DMS53 treated with DMSO at 0.1 percent for 48 hours (cell line): ENCODE measurements at regions not wholly inside any gene's neighbourhood (a gene's known extent, or its start where the extent isn't known, plus 50 kb on each side); places are given as distances from the start of the nearest gene placed in this dataset.

Experiments
- DNase-seq: peaks from one replicate; lab custom pipeline; 2025; ENCODE audit not compliant: unreplicated experiment; lab: John Stamatoyannopoulos, UW

DNA sequence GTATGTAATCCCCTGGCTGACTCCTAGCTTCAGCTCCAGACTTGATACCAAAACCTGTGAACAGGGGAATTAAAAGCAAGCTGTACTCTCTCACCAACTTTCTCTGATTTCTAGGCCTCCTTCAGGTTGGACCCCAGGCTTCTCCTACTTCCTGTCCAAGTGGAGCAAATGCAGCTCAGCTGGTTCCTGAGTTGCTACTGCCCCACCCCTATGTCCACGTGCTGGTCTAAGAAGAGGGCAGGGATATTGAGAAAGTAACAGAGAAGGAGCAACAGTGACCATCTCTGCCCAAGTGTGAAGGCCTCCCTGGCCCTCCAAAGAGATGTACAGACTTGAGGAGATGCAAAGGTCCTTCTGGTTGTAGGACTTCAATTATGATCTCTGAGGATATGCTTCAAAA is 188.3 kb upstream of the MCHR2 start:
- DNase-seq, result no peak

DNA sequence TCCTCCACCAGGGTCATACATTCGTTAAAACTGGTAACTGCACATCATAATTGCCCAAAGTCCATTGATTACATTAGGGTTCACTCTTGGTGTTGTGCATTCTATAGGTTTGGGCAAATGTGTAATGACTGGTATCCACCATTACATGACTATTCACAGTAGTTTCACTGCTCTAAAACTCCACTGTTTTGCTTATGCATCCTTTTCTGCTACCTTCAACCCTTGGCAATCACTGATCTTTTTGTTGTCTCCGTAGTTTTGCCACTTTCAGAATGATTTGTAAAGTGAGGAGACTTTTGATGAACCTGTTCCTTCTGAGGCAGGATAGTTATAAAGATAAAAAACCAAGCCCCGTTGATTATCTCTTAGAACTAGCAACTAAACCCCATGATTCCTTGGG is 187.3 kb upstream of the MCHR2 start:
- no peak for DNase-seq

DNA sequence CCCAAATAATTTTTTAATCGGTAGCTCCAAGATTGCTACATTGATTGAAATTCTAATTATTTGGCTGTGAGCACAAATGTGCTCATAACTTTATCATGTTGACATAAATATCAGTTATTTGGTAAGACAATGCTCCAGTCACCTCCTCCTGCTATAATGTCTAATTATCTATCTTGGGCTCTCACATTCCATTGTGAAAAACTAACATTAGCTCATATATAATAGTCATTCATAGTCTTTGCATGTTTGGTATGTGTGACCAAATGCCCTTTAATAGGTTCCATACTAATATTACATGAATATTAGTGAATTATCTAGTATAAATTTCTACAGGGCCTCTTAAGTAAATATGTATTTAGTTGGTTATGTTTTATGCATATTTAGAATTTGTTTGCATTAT is 185.6 kb upstream of the MCHR2 start:
- no peak for DNase-seq

DNA sequence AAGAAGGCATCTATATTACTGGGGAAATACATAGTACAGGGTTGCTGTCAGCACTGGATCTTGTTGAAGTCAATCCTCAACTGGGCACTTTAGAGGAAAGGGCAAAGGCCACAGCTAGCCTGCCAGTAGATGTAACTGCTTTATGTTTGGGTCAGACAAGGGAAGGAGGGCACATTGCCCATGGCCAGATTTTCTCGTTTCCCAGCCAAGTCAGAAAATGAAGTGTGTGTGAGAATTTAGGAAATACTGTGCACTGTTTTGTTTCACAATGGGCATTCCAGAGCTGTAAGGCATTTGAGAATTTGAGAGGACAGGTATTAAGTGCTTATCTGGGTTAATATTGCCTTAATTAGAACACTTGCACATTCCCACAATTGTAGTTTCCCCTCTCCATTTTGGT is 183.9 kb upstream of the MCHR2 start:
- DNase-seq, result no peak

DNA sequence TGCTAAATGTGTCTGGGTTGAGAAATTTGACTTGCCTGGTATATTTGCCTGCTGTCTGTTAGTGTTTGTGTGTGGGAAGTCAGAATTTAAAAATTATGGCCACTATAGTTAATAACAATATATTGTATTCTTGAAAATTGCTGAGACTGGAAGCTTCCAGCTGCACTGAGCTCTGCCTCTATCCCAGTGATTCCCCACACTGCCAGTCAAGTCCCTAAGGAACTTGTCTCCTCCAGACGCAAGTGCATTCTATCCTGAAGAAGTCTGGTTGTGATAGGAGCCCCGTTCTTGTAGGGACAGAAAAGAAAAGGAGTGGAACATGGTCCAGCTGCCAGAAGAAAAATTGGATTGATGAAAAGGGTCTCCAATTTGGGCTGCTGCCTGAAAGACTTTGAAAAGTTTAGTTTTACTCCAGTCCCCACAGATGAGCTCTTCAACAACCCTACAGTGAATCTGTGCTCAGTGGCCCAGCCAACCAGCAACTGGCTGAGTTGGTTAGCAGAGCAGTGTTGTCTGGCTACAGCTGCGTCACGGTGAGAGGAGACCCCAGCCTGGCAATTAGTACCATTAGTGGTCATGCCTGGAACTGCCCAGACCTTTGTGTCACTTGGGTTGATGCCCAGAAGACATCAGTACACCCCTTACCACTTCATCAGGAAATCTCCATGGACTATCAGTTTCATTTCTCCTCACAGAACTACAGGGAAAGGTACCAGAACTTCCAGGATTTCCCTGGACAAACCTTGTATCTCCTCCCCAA is 183.1 kb upstream of the MCHR2 start:
- no peak for DNase-seq

DNA sequence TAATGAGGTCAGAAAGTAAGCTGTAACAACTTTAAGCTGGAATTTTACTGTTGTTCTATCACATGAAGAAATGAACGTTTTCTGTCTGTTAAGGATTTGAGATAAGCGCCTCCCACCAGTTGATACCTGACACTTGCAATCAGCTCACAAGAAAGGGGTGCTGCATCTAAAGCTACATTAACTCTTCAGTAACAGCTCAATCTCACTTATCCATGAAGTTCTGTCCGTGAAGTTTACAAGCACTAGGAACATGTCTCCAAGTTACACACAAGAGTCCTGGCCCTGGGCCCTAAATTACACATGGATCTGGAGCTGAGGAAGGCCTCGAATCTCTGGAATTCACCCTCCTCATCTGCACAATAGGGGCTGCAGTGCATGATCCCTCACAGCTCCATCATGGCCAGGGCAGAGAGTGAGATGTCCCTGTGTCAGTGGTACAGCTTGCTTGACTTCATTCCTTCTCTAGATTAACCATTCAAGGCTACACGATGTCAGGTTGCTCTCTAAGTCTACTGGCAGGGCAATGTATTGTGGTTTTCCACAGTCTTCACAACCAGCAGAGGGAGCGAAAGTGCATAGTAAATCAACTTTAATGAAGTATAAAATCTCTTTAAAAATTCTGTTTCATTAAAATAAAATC is 182.4 kb upstream of the MCHR2 start:
- DNase-seq, result no peak

DNA sequence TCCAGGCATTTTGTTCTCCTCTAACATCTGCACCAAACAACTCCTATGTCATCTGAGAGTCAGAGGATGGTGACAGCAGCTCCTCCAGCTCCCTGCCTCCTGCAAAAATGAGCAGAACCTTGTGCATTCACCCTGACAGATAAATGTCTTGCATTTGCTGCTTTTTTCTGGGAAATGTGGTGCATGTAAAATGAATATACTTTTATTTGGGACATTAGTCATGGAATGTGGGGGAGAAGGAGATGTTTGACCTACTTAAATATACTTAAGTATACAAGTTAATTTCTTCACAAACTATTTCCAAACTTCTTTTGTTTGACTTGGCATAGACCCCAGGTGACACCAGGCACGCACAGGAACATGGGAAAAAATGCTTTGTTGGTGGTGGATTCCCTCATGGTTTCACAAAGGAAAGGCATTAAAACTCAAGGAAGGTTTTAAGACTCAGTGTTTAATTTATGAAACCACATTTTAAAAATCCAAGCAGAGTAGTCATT is 181.8 kb upstream of the MCHR2 start:
- no peak for DNase-seq

DNA sequence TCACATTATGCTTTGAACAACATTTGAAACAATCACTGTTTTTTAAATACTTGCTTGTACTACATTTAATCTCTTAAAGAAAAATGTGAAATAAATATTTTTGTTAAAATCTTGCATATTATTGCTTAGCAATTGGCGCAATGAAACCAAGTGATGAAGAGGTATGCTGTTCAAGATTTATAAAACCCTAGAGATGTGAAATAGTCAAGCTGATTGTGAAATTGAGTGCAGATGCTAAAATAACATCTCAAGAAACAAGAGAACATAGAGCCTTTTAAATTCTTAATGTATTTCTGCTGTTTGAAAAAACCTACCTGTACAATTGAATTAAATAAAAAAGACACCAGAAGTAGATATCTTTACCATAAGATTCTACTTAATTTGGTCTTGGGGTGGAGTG is 179.2 kb upstream of the MCHR2 start:
- DNase-seq, result no peak

DNA sequence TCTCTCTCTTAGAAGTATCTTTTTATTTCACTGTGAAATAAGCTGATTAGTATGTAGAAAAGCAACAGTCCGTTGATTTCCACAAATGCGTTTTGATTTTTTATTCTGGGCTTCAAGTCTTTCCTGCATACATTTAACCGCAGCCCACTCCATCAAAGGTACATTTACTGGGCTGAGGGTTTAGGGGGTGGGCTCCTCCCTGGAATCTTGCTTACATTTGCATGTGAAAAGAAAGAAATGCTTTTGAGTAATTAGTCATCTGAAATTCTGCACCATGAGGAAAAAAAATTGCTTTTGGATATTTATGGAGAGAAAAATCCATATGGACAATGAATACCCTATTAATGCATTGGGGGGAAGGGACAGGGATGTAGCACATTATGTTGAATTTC is 178.3 kb upstream of the MCHR2 start:
- no peak for DNase-seq

DNA sequence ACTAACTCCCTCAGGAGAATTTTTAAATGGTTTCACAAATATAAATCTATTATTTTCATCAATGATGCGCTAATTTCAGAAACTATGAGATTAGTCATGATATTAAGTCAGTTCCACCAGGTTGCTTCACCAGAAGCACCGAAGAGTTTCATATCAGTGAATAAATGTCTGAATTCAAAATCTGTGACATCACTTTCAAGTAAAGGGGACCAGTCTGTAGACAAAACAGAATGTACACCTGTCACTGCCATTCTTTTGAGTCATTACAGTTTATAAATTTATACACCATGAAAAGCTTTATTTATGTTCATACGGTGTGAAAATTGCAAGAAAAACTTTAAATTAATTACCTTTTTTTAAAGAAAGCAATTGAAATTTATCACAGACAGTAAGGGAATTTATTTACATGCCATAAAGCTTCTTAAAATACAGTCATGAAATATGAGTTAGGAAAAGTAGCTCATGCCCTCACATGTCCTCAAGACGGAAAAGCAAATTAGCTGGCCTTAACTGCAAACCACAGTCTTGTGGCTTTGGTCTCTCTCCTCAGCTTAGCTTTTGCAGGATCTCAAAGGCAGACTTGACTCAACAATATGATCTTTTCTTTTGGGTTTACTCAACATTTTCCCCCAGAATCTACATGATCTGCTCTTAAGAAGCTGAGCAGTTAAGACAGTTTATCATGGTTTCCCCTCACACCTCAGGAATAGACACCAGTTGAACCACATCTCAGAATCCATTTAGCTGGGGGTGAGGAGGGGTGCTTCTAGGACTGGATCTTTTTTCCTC is 177.7 kb upstream of the MCHR2 start:
- no peak for DNase-seq

DNA sequence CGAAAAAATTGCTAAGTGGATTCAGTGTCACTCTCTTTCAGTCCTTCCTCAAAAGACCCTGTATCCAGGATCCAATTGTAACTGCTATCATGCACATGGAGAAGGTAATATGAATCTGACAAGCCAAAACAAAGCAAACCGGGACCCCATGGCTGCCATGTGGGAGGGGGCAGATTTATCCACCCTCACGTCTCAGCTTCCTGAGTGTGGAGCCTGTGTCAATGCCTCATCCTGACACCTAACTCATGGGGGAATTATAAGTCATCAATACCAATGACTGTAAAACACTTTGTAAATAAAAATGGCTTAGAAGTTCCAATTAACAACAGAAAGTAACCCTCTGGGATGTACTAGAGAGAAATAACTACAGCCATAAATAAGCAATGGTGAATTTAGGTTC is 174.1 kb upstream of the MCHR2 start:
- DNase-seq, result no peak

DNA sequence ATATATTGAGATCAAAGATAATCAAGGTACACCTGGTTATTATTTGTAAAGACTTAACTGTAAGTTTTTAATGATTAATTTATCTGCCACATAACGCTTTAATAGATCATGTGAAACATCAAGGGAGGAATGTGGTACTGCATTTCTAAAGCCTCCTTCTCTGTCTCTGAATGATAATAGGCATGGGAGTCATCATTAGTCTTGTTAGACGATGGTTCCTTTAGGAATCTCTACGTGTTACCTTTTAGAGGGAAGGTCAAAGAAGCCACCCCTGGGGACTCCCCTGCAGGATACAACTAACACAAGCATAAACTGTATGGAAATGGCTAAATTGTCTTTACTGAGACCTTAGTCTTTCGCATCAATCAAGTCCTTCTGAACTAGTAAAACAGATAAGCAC is 173.6 kb upstream of the MCHR2 start:
- DNase-seq, result no peak

DNA sequence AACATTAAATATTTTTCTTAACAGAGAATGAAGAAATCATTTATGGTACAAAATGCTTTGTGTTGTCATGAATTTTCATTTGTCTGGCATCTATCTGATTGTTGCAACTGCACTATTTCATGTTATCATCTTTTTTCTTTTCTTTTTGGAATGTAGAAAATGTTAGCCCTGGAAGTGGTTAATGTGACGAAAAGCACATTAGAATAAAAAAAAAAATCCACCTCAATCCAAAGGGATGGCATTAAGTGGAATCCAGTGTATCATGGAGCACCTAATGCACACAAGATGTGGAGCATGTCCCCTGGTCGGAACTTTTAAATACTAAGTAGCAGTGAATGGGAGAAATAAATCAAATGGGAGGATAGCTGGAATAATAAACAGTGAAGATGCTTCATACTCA is 172.9 kb upstream of the MCHR2 start:
- no peak for DNase-seq

DNA sequence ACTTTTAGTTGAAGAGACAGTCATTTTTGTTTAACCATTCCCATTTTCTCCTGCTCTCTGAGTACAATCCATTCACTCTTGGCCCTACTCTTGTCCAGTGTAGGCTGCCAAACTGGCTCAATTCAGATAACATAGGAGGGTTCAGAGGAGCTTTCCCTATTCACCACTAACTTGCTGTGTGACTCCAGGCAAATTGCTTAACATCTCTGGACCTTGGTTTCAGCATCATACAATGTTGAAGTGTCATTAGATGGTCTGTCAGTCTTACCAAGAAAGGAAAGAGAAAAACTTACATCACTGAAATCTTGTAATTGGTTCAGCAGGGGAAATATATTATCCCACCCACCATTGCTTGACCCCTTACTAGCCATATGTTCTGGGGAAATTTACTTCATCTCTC is 171.4 kb upstream of the MCHR2 start:
- no peak for DNase-seq

DNA sequence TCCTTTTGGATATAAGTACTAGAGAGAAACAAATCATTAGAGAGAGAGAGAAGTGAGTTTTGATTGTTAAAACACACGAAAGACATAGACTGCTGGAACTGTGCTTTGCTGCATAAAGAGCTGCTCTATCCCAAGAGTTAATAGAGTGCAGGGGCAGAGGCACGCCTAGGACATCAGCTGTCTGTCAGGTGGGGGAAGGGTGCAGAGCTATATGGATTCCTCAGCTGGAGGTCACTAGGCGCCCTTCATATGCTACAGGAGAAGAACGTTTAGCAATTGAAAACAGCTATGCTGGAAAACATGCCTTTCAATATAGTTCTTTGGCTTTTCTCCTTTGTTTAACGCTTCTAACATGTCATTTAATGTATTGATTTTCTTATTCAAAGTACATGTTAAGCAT is 169.0 kb upstream of the MCHR2 start:
- DNase-seq, result no peak

DNA sequence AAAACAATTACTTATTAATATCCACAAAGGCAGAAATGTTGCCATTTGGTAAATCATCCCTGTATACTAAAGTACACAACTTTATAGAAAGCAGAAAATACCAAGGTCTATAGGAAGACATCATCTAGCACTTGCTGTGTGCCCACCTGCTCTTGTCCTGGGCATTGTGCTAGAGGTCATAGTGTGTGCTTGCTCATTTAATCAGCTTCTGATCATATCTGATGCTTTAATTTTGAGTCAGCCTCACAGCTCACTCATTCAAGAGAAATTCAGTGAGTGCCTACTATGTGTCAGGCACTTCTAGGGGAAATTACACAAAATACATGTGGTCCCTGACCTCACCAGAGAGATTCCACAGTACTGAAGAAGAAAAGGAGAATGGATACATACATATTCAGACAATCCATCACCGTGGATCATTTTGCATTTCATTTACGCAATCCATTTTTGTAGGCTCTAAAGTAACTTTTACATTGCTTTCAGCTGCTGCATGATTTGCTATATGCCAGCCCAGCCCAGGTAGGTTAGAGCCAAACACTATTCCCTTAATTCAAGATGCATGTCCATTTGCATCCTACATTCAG is 167.9 kb upstream of the MCHR2 start:
- DNase-seq, result no peak

DNA sequence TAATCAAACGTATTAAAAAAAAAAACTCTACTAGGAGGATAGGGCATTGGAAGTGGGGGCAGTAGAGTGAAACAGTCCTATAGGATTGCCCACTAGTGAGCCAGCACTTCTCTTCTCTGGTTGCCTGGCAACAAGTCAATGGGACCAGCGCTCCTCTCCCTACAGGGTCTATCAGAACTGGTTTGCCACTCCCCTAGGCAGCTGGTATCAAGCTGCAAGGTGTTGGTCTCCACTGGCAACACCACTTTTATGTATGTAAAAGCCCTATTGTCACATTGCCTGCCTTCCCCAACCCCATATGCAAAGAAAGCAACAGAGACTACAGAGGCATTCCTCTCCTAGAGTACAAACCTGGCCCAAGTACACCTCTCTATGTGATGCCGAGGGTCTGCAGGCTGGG is 166.9 kb upstream of the MCHR2 start:
- DNase-seq, result no peak

DNA sequence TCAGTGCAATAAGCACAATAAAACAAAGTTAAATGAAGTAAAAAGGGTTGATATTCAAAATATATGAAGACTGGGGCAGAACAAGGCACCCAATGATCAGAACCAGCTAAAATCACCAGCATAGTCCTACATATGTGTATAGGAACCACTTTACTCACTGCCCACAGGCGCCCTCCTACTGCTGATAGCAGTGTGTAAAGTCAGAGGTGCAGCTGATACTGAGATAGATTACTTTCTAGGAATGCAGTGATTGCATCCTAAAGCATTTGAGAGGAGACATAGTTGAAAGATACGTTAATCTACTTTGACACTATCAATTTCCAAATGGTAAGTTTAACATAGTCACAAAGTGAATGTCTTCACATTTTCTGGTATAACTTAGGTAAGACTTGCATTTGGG is 161.1 kb upstream of the MCHR2 start:
- no peak for DNase-seq

DNA sequence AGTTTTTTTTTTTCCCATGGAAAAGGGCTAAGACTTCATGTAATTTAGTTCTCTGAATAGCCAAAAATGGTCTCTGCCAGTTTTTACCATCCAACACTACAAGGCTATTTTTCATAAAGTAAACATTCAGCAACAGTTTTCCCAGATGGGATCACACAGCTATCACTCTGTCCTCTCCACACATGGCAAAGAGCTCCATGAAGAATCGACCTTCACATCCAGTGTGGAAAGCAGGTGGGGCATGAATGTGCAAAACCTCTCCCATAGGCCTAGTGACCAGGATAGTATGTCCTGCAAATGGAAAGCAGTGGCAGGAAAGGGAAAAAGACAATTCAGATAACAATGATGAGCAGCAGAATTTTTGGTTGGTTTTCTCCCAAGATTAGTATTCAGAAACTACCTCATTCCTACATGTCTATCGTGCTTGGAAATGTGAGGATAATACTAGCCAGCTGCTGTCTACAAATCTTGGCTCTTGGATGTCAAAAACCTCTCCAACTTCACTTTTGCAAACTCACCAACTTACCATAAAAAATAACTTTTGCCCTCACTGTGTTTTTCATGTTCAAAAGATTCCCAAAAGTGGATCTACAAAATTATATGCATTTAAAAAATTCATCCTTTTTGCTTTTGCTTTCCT is 159.7 kb upstream of the MCHR2 start:
- no peak for DNase-seq

DNA sequence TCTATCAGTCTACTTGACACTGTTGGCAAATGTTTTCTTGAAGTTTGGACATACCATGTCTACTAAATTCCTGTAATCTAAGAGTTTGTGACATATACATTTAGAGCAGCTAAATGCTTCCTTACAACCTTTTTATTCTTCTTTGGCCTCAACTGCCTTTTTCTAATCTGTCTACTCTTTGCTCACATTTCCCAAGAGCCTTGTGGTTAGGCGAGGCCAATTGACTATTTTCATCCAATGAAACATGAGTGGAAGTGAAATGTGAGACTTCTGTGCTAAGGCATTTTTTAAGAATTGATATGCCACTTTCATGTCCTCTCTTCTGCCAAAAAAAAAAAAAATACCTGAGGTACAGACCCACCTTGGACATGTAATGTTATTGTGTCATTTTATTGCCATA is 158.2 kb upstream of the MCHR2 start:
- DNase-seq, result no peak

DNA sequence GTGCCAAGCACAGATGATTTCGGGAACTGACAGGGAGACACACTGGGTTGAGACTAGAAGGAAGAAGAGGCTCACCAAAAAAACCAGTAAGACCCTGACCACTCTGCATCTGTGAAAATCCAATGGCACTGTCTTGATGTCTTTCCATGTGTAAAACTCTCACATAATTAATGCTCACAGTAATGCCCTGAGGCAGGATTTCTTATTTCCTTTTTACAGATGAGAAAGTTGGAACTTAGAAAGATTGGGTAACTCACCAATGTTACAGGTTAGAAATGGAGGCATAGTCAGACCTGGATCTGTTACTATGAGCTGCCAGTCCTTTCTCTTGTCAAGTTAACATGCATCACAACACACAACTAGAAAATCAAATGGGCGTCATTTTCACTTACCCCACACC is 151.0 kb upstream of the MCHR2 start:
- DNase-seq, result no peak
